NCI-H1105 treated with DMSO at 0.1 percent for 48 hours (cell line): ENCODE measurements at regions not wholly inside any gene's neighbourhood (a gene's known extent, or its start where the extent isn't known, plus 50 kb on each side); places are given as distances from the start of the nearest gene placed in this dataset.

ENCODE experiments used
- DNase-seq: peaks from one replicate; lab custom pipeline; 2025; lab: John Stamatoyannopoulos, UW

DNA sequence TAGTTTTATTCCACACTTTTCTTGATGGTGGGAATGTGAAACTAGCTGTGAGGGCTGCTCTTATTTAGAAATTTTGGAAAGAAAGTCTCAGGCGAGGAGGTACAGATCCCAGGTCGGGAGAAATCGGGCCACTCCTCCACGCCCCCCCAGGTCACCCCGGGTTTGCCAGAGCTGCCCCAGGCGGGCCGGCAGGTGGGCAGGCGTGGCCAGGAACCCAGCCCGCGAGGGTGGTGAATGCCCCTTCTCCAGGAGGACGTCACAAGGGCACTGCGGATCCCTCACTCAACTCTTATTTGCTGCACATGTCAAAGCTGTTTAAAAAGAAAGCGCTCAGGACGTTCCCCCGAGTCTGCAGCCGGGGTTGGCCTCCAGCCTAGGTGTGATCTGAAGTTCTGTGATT, 60.5 kb upstream of the SLCO4A1 start:
- no peak for DNase-seq

DNA sequence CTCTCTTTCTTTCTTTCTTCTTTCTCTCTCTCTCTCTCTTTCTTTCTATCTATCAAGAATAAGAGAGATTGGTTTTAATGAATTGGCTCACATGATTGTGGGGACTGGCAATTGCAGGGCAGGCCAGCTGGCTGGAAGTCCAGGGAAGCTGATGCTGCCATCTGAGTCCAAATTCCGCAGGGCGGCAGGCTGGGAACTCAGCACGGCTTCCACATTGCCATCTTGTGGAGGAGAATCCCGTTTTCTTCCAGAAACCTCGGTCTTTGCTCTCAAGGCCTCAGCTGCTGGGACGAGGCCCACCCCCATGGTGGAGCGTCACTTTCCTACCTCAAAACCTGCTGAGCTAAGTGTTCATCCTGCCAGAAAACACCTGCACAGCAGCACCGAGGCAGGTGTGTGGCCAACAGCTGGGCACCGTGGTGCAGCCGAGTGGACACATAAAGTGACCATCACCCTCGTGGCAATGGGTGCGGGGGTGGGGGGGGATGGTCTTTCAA, 58.8 kb upstream of the SLCO4A1 start:
- no peak for DNase-seq

GRCh38 chr20:62584671-62585460, 57.4 kb upstream of the SLCO4A1 start:
- no peak for DNase-seq

DNA sequence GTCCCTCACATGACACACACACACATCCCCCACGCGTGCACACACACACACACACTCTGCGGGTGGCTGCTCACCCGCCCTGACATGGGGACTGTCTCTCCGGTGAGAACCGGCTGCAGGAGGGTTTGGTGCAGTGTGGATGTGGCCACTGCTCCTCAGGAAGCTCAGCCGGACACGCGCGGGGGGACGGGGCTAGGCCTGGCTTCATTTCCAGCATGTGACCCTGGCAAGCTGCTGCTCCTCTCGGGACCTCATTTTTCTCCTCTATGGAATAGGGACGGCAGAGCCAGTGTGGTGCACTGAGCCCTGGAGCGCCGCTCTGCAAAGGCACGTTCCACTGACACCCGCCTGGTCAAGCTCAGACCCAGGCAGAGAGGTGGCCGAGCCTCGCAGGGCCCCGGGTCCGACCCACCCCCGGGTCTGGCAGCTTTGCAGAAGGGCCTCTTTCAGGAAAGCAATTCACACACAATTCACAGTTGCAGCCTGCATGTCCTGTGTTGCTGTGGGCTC, 56.8 kb upstream of the SLCO4A1 start:
- DNase-seq, result no peak

DNA sequence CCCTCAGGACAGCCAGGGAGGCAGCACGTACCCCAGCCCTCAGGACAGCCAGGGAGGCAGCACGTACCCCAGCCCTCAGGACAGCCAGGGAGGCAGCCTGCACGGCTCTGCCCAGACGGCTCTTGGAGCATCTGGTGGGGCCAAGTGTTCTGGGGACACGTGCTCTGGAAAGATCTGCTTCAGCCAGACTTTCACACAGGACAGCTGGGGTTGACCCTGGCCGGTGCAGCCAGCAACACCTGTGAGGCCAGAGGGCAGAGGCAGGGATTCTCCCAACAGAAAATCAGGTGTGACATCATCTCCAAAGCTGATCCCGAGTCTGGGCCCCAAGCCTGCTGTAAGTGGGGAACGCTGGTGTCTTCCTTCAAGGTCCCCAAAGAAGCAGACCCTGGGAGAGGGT, 55.5 kb upstream of the SLCO4A1 start:
- DNase-seq, result no peak

- DNase-seq, result no peak
Observed at GRCh38 chr20:62587757-62588402, 54.4 kb upstream of the SLCO4A1 start.

GRCh38 chr20:62588458-62589149, 53.7 kb upstream of the SLCO4A1 start:
- DNase-seq, result no peak

- no peak for DNase-seq
Observed at GRCh38 chr20:62589150-62589498, 53.2 kb upstream of the SLCO4A1 start.

GRCh38 chr20:62589720-62590119, 52.6 kb upstream of the SLCO4A1 start:
- no peak for DNase-seq

DNA sequence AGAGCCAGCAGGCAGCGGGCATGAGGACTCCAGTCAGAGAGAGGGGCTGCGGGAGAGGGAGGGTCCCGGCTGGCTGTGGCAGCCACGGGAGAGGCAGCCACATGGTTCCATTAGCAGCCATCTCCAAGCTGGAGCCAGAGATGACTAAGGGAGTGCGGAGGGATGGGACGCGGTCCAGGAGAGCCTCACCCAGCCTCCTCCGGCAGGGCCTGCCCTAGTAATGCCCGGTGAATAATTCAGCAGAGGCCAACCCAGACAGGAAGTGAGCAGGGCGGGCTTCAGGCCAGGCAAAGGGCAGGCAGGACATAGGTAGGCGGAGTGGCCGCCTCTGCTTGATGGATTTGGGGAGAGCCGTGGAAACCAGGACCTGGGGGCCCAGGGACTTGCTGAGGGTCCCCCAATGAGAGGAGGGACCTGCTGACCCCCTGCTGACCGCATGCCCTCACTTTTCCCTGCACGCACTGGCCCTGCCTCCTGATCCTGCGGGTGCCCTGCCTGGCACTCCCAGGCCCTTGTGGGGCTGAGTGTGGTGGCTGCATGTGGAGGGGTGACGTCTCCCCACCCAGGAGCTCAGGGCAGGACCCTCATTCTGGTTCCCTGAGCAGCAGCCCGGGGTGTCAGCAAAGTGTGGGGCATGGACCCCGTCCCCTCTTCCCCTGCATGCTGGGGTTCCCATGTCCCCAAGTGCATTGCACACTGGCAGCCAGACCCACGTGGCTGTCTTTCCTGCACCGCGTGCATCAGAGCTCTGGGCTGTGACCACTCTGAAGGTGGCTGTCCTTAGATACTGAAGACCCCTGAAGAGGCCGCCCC, 51.8 kb upstream of the SLCO4A1 start:
- DNase-seq, result no peak

DNA sequence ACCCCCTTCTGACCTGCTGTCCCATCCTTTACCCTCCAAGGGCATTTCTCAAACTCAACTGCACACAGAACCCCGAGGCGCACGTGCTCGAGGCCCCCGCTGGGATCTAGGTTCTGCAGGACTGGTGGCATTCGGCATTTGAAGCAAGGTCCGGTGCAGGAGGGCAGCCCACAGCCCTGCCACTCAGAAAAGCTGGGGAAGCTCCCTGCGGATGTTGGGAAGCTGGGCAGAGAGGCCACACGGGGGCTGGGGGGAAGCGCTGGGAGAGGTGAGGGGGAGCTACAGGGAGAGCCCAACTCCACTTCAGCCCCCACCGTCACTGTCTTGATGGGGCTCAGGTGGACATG, 51.2 kb upstream of the SLCO4A1 start:
- no peak for DNase-seq

- DNase-seq, result no peak
Observed at GRCh38 chr20:62591591-62591990, 50.7 kb upstream of the SLCO4A1 start.
